ENCODE measurements at regions not wholly inside any gene's neighbourhood (a gene's known extent, or its start where the extent isn't known, plus 50 kb on each side); places are given as distances from the start of the nearest gene placed in this dataset.

- RAD21 ChIA-PET (ENCODE audit: low non-redundant PET in 1 of 2, low total read pairs in 2 of 2, uncharacterized antibody in 2 of 2, unreplicated experiment in 2 of 2): no interaction called here
- H3K4me3 ChIP-seq (replicated peaks in 1 of 2; ENCODE audit: low read depth in 1 of 2, low read length in 2 of 2): no peak overlapping the region
- intact Hi-C loops (cut with micrococcal nuclease): no loop called here
- H3K27me3 ChIP-seq (ENCODE audit: insufficient read depth, low read length): no peaks in the 10 kb centered on the region
- TF ChIP-seq POLR2A (IDR thresholded peaks at IDR 0.05; ENCODE audit: borderline replicate concordance, extremely low read depth, insufficient read depth, insufficient read length) (no peak), MAX (IDR thresholded peaks at IDR 0.05) (no peak), EZH2 (IDR thresholded peaks at IDR 0.05) (no peak), ZNF274 (IDR thresholded peaks at IDR 0.05; ENCODE audit: low read depth, low read length) (no peak), JUND (IDR thresholded peaks at IDR 0.05) (no peak), ZFX (IDR thresholded peaks at IDR 0.05) (no peak), FOSL1 (IDR thresholded peaks at IDR 0.05; ENCODE audit: low read depth) (no peak), SIN3A (IDR thresholded peaks at IDR 0.05; ENCODE audit: low read depth) (no peak), REST (IDR thresholded peaks at IDR 0.05; ENCODE audit: low read depth) (no peak)
- no peaks in the 10 kb centered on the region for H3K4me1 ChIP-seq (ENCODE audit: control insufficient read depth in 1 of 2, insufficient read depth in 2 of 2, low read length in 2 of 2)
- no peak overlapping the region for H3K9ac ChIP-seq (ENCODE audit: low read length)
- H2AFZ ChIP-seq (ENCODE audit: low read depth, low read length, poor library complexity, severe bottlenecking): no peak overlapping the region
- no peaks in the 10 kb centered on the region for H3K79me2 ChIP-seq (ENCODE audit: insufficient read depth, low read length)
- H3K36me3 ChIP-seq (ENCODE audit: control insufficient read depth in 1 of 2, insufficient read depth in 2 of 2, low read length in 2 of 2): no peaks in the 10 kb centered on the region
- H3K27ac ChIP-seq (ENCODE audit: low read depth, low read length): no peak overlapping the region
- ATAC-seq (no peak), DNase-seq (ENCODE audit: low read depth, low spot score) (no peak)
- CTCF ChIA-PET: interaction anchor here (1.3 kb wide), 1 partner anchor 92 kb away, joined by 3 read pairs; no protein-coding TSS in a partner anchor
- BruUV-seq (replicated peaks): no TSS peak
- no peaks in the 10 kb centered on the region for H4K20me1 ChIP-seq (ENCODE audit: insufficient read depth)
- POLR2A ChIA-PET: no interaction called here
- H3K4me2 ChIP-seq (ENCODE audit: low read length): no peak overlapping the region
- no peaks in the 10 kb centered on the region for H3K9me2 ChIP-seq (ENCODE audit: insufficient read depth)
- H3K9me3 ChIP-seq (ENCODE audit: control insufficient read depth in 1 of 2, insufficient read depth in 1 of 2, low read depth in 1 of 2, low read length in 2 of 2): no peaks in the 10 kb centered on the region
These were observed 51.5 kb upstream of the ZNF644 start for GRCh38 chr1:91073299-91073698.
